Activated CD4-positive, alpha-beta T cell treated with anti-CD3 and anti-CD28 coated beads, Interleukin-2, Interleukin-4, amounts not matched to agents 100 ng/mL and 50 ng/mL, durations not matched to agents 16 hours and 8 hours (primary cell): ENCODE measurements at regions not wholly inside any gene's neighbourhood (a gene's known extent, or its start where the extent isn't known, plus 50 kb on each side); places are given as distances from the start of the nearest gene placed in this dataset.
"Not testable (repeated sequence)": the region's sequence is repeated elsewhere in the genome, so short reads cannot be mapped to it uniquely, and the experiment has no call there.

ENCODE experiments used
- DNase-seq: peaks from one replicate; pipeline ENCODE4 v3.0.0-alpha.2; 2020; ENCODE audit warnings: low spot score

- not testable (repeated sequence) for DNase-seq
Measured at GRCh38 chr17:21470422-21470821, 94.3 kb downstream of the KCNJ12 start.

GRCh38 chr17:21470861-21471260 lies 94.7 kb downstream of the KCNJ12 start:
- no peak for DNase-seq

GRCh38 chr17:21474815-21475214 lies 98.7 kb downstream of the KCNJ12 start:
- no peak for DNase-seq

- no peak for DNase-seq
Measured at GRCh38 chr17:21475571-21475970, 99.4 kb downstream of the KCNJ12 start.

- DNase-seq = no peak
Measured at GRCh38 chr17:21476867-21477266, 100.7 kb downstream of the KCNJ12 start.

- DNase-seq = no peak
Measured at GRCh38 chr17:21482189-21482865, 106.2 kb downstream of the KCNJ12 start.

GRCh38 chr17:21488043-21488442 lies 111.9 kb downstream of the KCNJ12 start:
- DNase-seq = not testable (repeated sequence)

GRCh38 chr17:21493993-21494392 lies 117.8 kb downstream of the KCNJ12 start:
- DNase-seq = no peak

- DNase-seq = no peak
Measured at GRCh38 chr17:21495281-21495680, 119.1 kb downstream of the KCNJ12 start.

GRCh38 chr17:21500064-21500463 lies 123.9 kb downstream of the KCNJ12 start:
- no peak for DNase-seq

- DNase-seq = not testable (repeated sequence)
Measured at GRCh38 chr17:21501927-21502700, 126.0 kb downstream of the KCNJ12 start.

- no peak for DNase-seq
Measured at GRCh38 chr17:21505819-21506815, 130.0 kb downstream of the KCNJ12 start.

- DNase-seq = not testable (repeated sequence)
Measured at GRCh38 chr17:21507806-21508205, 131.6 kb downstream of the KCNJ12 start.

- DNase-seq = no peak
Measured at GRCh38 chr17:21508211-21508610, 132.1 kb downstream of the KCNJ12 start.

- DNase-seq = not testable (repeated sequence)
Measured at GRCh38 chr17:21509356-21509755, 133.2 kb downstream of the KCNJ12 start.

GRCh38 chr17:21510686-21511362 lies 134.7 kb downstream of the KCNJ12 start:
- DNase-seq = no peak

- DNase-seq = peak; percentile 64
Measured at GRCh38 chr17:21511363-21512195, 135.4 kb downstream of the KCNJ12 start.

GRCh38 chr17:21512307-21513011 lies 136.3 kb downstream of the KCNJ12 start:
- DNase-seq = no peak

GRCh38 chr17:21513012-21513570 lies 136.9 kb downstream of the KCNJ12 start:
- DNase-seq = peak; percentile 78

- DNase-seq = not testable (repeated sequence)
Measured at GRCh38 chr17:21514567-21514966, 138.4 kb downstream of the KCNJ12 start.
